Left ventricle myocardium inferior (tissue), 1 donor: ENCODE measurements at regions not wholly inside any gene's neighbourhood (a gene's known extent, or its start where the extent isn't known, plus 50 kb on each side); places are given as distances from the start of the nearest gene placed in this dataset.

Source experiments
- DNase-seq: peaks from one replicate; pipeline ENCODE4 v3.0.0-alpha.2; 2020
- H3K27ac ChIP-seq: fragments of 200-600 bp; replicated peaks from 2 replicates; pipeline ENCODE4 v1.8.0; 2021
- H3K27me3 ChIP-seq: fragments of 200-600 bp; 2 replicates; pipeline ENCODE4 v1.8.0; 2021; ENCODE audit warnings: low read depth
- H3K36me3 ChIP-seq: fragments of 200-600 bp; 2 replicates; pipeline ENCODE4 v1.8.0; 2021
- H3K4me1 ChIP-seq: fragments of 200-600 bp; 2 replicates; pipeline ENCODE4 v1.8.0; 2021
- H3K4me3 ChIP-seq: fragments of 200-600 bp; 2 replicates; pipeline ENCODE4 v1.8.0; 2021; ENCODE audit warnings: mild to moderate bottlenecking, moderate library complexity
- H3K9me3 ChIP-seq: fragments of 200-600 bp; replicated peaks from 2 replicates; pipeline ENCODE4 v1.8.0; 2021
- intact Hi-C: fragments of 100-400 bp; cut with micrococcal nuclease; formaldehyde crosslinking; loops from one replicate; pipeline ENCODE4 v1.11.0; 2022
- TF ChIP-seq, protein P1 (sequence below): fragments of 200-600 bp; IDR thresholded peaks from 2 replicates; pipeline ENCODE4 v1.8.0; 2021; ENCODE audit warnings: antibody characterized with exemption, mild to moderate bottlenecking, borderline replicate concordance
- donor health status: DM: no; HTN: yes; CAD: no; lungs with severe emphysema.

- intact Hi-C loops = no loop called here
- Histone ChIP-seq H3K27me3 (peaks cover 49% of the 10 kb centered on the region), H3K27ac (no peak overlapping the region), H3K36me3 (no peaks in the 10 kb centered on the region), H3K9me3 (no peaks in the 10 kb centered on the region), H3K4me1 (no peaks in the 10 kb centered on the region), H3K4me3 (no peak overlapping the region)
- no peak for DNase-seq
- TF ChIP-seq, protein P1, sequence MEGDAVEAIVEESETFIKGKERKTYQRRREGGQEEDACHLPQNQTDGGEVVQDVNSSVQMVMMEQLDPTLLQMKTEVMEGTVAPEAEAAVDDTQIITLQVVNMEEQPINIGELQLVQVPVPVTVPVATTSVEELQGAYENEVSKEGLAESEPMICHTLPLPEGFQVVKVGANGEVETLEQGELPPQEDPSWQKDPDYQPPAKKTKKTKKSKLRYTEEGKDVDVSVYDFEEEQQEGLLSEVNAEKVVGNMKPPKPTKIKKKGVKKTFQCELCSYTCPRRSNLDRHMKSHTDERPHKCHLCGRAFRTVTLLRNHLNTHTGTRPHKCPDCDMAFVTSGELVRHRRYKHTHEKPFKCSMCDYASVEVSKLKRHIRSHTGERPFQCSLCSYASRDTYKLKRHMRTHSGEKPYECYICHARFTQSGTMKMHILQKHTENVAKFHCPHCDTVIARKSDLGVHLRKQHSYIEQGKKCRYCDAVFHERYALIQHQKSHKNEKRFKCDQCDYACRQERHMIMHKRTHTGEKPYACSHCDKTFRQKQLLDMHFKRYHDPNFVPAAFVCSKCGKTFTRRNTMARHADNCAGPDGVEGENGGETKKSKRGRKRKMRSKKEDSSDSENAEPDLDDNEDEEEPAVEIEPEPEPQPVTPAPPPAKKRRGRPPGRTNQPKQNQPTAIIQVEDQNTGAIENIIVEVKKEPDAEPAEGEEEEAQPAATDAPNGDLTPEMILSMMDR = no peak
Observed at GRCh38 chr9:126169736-126170135, 156.9 kb upstream of the MVB12B start.

GRCh38 chr9:126170286-126170823 is 156.3 kb upstream of the MVB12B start:
- TF ChIP-seq, protein P1 = no peak
- Histone ChIP-seq H3K36me3 (no peaks in the 10 kb centered on the region), H3K9me3 (peaks cover 6% of the 10 kb centered on the region), H3K27me3 (peaks cover 42% of the 10 kb centered on the region), H3K4me3 (no peak overlapping the region), H3K4me1 (no peaks in the 10 kb centered on the region), H3K27ac (no peak overlapping the region)
- DNase-seq = no peak
- intact Hi-C loops = no loop called here

DNA sequence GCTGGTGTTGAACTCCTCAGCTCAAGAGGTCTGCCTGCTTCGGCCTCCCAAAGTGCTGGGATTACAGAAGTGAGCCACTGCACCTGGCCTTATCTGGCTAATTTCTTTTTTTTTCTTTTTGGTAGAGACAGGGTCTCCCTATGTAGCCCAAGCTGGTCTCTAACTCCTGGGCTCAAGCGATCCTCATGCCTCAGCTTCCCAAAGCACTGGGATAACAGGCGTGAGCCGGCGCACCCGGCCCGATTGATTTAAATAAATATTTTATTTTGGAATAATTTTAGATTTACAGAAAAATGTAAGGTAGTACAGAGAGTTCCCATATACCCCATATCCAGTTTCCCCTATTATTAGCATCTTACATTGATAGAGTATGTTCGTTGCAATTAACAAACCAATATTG is 155.0 kb upstream of the MVB12B start:
- no peak for DNase-seq
- Histone ChIP-seq H3K36me3 (no peaks in the 10 kb centered on the region), H3K4me1 (no peaks in the 10 kb centered on the region), H3K27me3 (peaks cover 30% of the 10 kb centered on the region), H3K27ac (no peak overlapping the region), H3K4me3 (no peak overlapping the region), H3K9me3 (peaks cover 15% of the 10 kb centered on the region)
- TF ChIP-seq, protein P1 = no peak
- intact Hi-C loops = no loop called here

- Histone ChIP-seq H3K9me3 (peaks cover 17% of the 10 kb centered on the region), H3K36me3 (no peaks in the 10 kb centered on the region), H3K27me3 (peaks cover 26% of the 10 kb centered on the region), H3K4me1 (no peaks in the 10 kb centered on the region), H3K4me3 (no peak overlapping the region), H3K27ac (no peak overlapping the region)
- intact Hi-C loops = no loop called here
- DNase-seq = no peak
- TF ChIP-seq, protein P1 = no peak
Observed at GRCh38 chr9:126173401-126173800, 153.2 kb upstream of the MVB12B start.

DNA sequence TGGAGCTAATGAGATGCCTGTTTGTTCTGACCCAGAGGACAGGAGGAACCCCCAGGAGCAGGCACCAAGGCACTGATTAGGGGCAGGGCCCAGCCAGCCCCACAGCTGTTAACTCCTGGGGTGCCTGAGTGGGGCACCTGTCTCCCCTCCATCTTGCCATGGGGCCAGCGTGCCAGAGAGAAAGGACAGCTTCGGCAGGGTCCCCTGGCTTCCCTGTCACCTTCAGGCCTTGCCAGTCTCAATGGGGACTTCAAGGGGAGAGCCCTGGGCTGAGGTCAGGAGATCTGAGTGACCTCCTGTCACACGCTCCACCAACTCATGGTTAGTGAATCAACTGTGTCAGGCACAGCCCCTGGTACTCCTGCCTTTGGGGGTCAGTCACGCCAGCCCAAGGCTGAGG is 152.7 kb upstream of the MVB12B start:
- intact Hi-C loops = no loop called here
- TF ChIP-seq, protein P1 = no peak
- Histone ChIP-seq H3K4me1 (no peaks in the 10 kb centered on the region), H3K9me3 (peaks cover 17% of the 10 kb centered on the region), H3K27me3 (peaks cover 21% of the 10 kb centered on the region), H3K4me3 (no peak overlapping the region), H3K36me3 (no peaks in the 10 kb centered on the region), H3K27ac (no peak overlapping the region)
- DNase-seq = no peak
